ENCODE measurements at regions not wholly inside any gene's neighbourhood (a gene's known extent, or its start where the extent isn't known, plus 50 kb on each side); places are given as distances from the start of the nearest gene placed in this dataset.
A peak's percentile ranks its signal among the peaks of the same experiment; 100 is the strongest.

- no peak for DNase-seq
These were observed 701.7 kb downstream of the TYW1 start for GRCh38 chr7:67698354-67698753.

GRCh38 chr7:67705850-67706249 lies 709.2 kb downstream of the TYW1 start:
- no peak for DNase-seq

- DNase-seq: no peak
These were observed 715.1 kb downstream of the TYW1 start for GRCh38 chr7:67711706-67712105.

- DNase-seq: no peak
These were observed 716.9 kb downstream of the TYW1 start for GRCh38 chr7:67713451-67714056.

- DNase-seq: no peak
These were observed 720.1 kb downstream of the TYW1 start for GRCh38 chr7:67716729-67717128.

- DNase-seq: no peak
These were observed 727.0 kb downstream of the TYW1 start for GRCh38 chr7:67723591-67723990.

GRCh38 chr7:67724435-67724834 lies 727.8 kb downstream of the TYW1 start:
- DNase-seq: no peak

GRCh38 chr7:67724955-67725354 lies 728.3 kb downstream of the TYW1 start:
- no peak for DNase-seq

GRCh38 chr7:67725423-67725822 lies 728.8 kb downstream of the TYW1 start:
- no peak for DNase-seq

- DNase-seq: no peak
These were observed 733.1 kb downstream of the TYW1 start for GRCh38 chr7:67729771-67730170.

GRCh38 chr7:67731704-67732103 lies 735.1 kb downstream of the TYW1 start:
- DNase-seq: no peak

GRCh38 chr7:67732898-67733297 lies 736.3 kb downstream of the TYW1 start:
- DNase-seq: no peak

- no peak for DNase-seq
These were observed 741.5 kb downstream of the TYW1 start for GRCh38 chr7:67738145-67738544.

- no peak for DNase-seq
These were observed 742.3 kb downstream of the TYW1 start for GRCh38 chr7:67738958-67739357.

- DNase-seq: no peak
These were observed 746.9 kb downstream of the TYW1 start for GRCh38 chr7:67743501-67743900.

GRCh38 chr7:67752227-67752626 lies 755.6 kb downstream of the TYW1 start:
- no peak for DNase-seq

GRCh38 chr7:67753891-67754290 lies 757.3 kb downstream of the TYW1 start:
- no peak for DNase-seq

- no peak for DNase-seq
These were observed 758.0 kb downstream of the TYW1 start for GRCh38 chr7:67754651-67755050.

GRCh38 chr7:67758551-67758950 lies 761.9 kb downstream of the TYW1 start:
- DNase-seq: peak; percentile 12

- no peak for DNase-seq
These were observed 764.3 kb downstream of the TYW1 start for GRCh38 chr7:67760971-67761370.

GRCh38 chr7:67762516-67762915 lies 765.9 kb downstream of the TYW1 start:
- DNase-seq: no peak

GRCh38 chr7:67764289-67764688 lies 767.7 kb downstream of the TYW1 start:
- no peak for DNase-seq

GRCh38 chr7:67765481-67766175 lies 769.0 kb downstream of the TYW1 start:
- no peak for DNase-seq

GRCh38 chr7:67766906-67767410 lies 770.3 kb downstream of the TYW1 start:
- DNase-seq: no peak

Data from NCI-H69 (cell line).